HL-60 (cell line): ENCODE measurements at regions not wholly inside any gene's neighbourhood (a gene's known extent, or its start where the extent isn't known, plus 50 kb on each side); places are given as distances from the start of the nearest gene placed in this dataset.

Experiments used
- POLR2AphosphoS5 ChIP-seq: IDR thresholded peaks from 2 replicates; pipeline ENCODE4 v1.6.1; 2012; ENCODE audit warnings: low read depth
- REST ChIP-seq: IDR thresholded peaks from 2 replicates; pipeline ENCODE4 v1.6.1; 2012; ENCODE audit warnings: low read depth; ENCODE audit not compliant: insufficient replicate concordance
- TF ChIP-seq, protein P1 (sequence below): IDR thresholded peaks from one replicate; pipeline ENCODE4 v1.5.1; 2011; ENCODE audit warnings: low read length, control low read depth, inconsistent platforms; ENCODE audit not compliant: insufficient read depth

- TF ChIP-seq, protein P1, sequence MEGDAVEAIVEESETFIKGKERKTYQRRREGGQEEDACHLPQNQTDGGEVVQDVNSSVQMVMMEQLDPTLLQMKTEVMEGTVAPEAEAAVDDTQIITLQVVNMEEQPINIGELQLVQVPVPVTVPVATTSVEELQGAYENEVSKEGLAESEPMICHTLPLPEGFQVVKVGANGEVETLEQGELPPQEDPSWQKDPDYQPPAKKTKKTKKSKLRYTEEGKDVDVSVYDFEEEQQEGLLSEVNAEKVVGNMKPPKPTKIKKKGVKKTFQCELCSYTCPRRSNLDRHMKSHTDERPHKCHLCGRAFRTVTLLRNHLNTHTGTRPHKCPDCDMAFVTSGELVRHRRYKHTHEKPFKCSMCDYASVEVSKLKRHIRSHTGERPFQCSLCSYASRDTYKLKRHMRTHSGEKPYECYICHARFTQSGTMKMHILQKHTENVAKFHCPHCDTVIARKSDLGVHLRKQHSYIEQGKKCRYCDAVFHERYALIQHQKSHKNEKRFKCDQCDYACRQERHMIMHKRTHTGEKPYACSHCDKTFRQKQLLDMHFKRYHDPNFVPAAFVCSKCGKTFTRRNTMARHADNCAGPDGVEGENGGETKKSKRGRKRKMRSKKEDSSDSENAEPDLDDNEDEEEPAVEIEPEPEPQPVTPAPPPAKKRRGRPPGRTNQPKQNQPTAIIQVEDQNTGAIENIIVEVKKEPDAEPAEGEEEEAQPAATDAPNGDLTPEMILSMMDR, result no peak
- TF ChIP-seq POLR2AphosphoS5, result no peak
- TF ChIP-seq REST, result no peak
These were observed 71.2 kb upstream of the GLIS3 start for GRCh38 chr9:4371108-4371507.
